AG09309 (cell line): ENCODE measurements at regions not wholly inside any gene's neighbourhood (a gene's known extent, or its start where the extent isn't known, plus 50 kb on each side); places are given as distances from the start of the nearest gene placed in this dataset.

Experiments used
- DNase-seq: peaks from one replicate; pipeline ENCODE4 v3.0.0-alpha.2; 2010; ENCODE audit warnings: low read depth
- H3K4me3 ChIP-seq: 2 replicates; pipeline ENCODE4 v1.5.1; 2011; ENCODE audit warnings: mild to moderate bottlenecking, low read depth, low read length, moderate library complexity; ENCODE audit not compliant: control insufficient read depth
- CTCF ChIP-seq: IDR thresholded peaks from 2 replicates; pipeline ENCODE4 v1.5.1; 2011; ENCODE audit warnings: mild to moderate bottlenecking, low read depth, low read length, inconsistent platforms; ENCODE audit not compliant: insufficient read depth, control insufficient read depth; ENCODE audit errors: missing control alignments

- H3K4me3 ChIP-seq, result no peak overlapping the region
- no peak for TF ChIP-seq CTCF
- DNase-seq, result no peak
Observed at GRCh38 chr6:49333345-49334125, 129.5 kb downstream of the MMUT start.

GRCh38 chr6:49332781-49333180 lies 130.3 kb downstream of the MMUT start:
- DNase-seq, result no peak
- H3K4me3 ChIP-seq, result no peak overlapping the region
- TF ChIP-seq CTCF, result no peak

GRCh38 chr6:49329186-49329585 lies 133.9 kb downstream of the MMUT start:
- no peak for DNase-seq
- TF ChIP-seq CTCF, result no peak
- H3K4me3 ChIP-seq, result no peak overlapping the region

GRCh38 chr6:49328051-49328744 lies 134.9 kb downstream of the MMUT start:
- DNase-seq, result no peak
- no peak overlapping the region for H3K4me3 ChIP-seq
- TF ChIP-seq CTCF, result no peak

GRCh38 chr6:49327571-49327970 lies 135.5 kb downstream of the MMUT start:
- DNase-seq, result no peak
- no peak for TF ChIP-seq CTCF
- no peak overlapping the region for H3K4me3 ChIP-seq

GRCh38 chr6:49327005-49327404 lies 136.0 kb downstream of the MMUT start:
- no peak overlapping the region for H3K4me3 ChIP-seq
- TF ChIP-seq CTCF, result no peak
- no peak for DNase-seq
